ENCODE measurements at regions not wholly inside any gene's neighbourhood (a gene's known extent, or its start where the extent isn't known, plus 50 kb on each side); places are given as distances from the start of the nearest gene placed in this dataset.
"Not testable (repeated sequence)": the region's sequence is repeated elsewhere in the genome, so short reads cannot be mapped to it uniquely, and the experiment has no call there.

- H3K36me3 ChIP-seq (ENCODE audit: control insufficient read depth, insufficient read depth, low read length, severe bottlenecking): no peaks in the 10 kb centered on the region
- no peaks in the 10 kb centered on the region for H3K9me3 ChIP-seq (ENCODE audit: control insufficient read depth, low read length)
- peaks cover 17% of the 10 kb centered on the region for H3K4me1 ChIP-seq (ENCODE audit: control insufficient read depth, insufficient read depth, low read length)
- H3K27me3 ChIP-seq (replicated peaks; ENCODE audit: control insufficient read depth, insufficient read depth, low read length): no peaks in the 10 kb centered on the region
- DNase-seq (ENCODE audit: low read depth): peak; percentile 79
- no peak overlapping the region for H3K9ac ChIP-seq (ENCODE audit: low read length)
- no peak overlapping the region for H3K4me3 ChIP-seq (ENCODE audit: low read length)
Observed at GRCh38 chr4:56147371-56147770, 198.6 kb downstream of the CEP135 start.

GRCh38 chr4:56146956-56147355, 198.2 kb downstream of the CEP135 start:
- Histone ChIP-seq H3K4me1 (ENCODE audit: control insufficient read depth, insufficient read depth, low read length) (peaks cover 17% of the 10 kb centered on the region), H3K9ac (ENCODE audit: low read length) (no peak overlapping the region), H3K27me3 (replicated peaks; ENCODE audit: control insufficient read depth, insufficient read depth, low read length) (no peaks in the 10 kb centered on the region), H3K36me3 (ENCODE audit: control insufficient read depth, insufficient read depth, low read length, severe bottlenecking) (no peaks in the 10 kb centered on the region), H3K9me3 (ENCODE audit: control insufficient read depth, low read length) (no peaks in the 10 kb centered on the region), H3K4me3 (ENCODE audit: low read length) (no peak overlapping the region)
- peak; percentile 15 for DNase-seq (ENCODE audit: low read depth)

GRCh38 chr4:56142088-56142487, 193.3 kb downstream of the CEP135 start:
- no peak for DNase-seq (ENCODE audit: low read depth)
- H3K4me3 ChIP-seq (ENCODE audit: low read length): no peak overlapping the region
- no peaks in the 10 kb centered on the region for H3K36me3 ChIP-seq (ENCODE audit: control insufficient read depth, insufficient read depth, low read length, severe bottlenecking)
- no peaks in the 10 kb centered on the region for H3K4me1 ChIP-seq (ENCODE audit: control insufficient read depth, insufficient read depth, low read length)
- H3K27me3 ChIP-seq (replicated peaks; ENCODE audit: control insufficient read depth, insufficient read depth, low read length): no peaks in the 10 kb centered on the region
- H3K9ac ChIP-seq (ENCODE audit: low read length): no peak overlapping the region
- H3K9me3 ChIP-seq (ENCODE audit: control insufficient read depth, low read length): no peaks in the 10 kb centered on the region

- no peaks in the 10 kb centered on the region for H3K27me3 ChIP-seq (replicated peaks; ENCODE audit: control insufficient read depth, insufficient read depth, low read length)
- no peaks in the 10 kb centered on the region for H3K4me1 ChIP-seq (ENCODE audit: control insufficient read depth, insufficient read depth, low read length)
- H3K9ac ChIP-seq (ENCODE audit: low read length): no peak overlapping the region
- H3K36me3 ChIP-seq (ENCODE audit: control insufficient read depth, insufficient read depth, low read length, severe bottlenecking): no peaks in the 10 kb centered on the region
- DNase-seq (ENCODE audit: low read depth): peak; percentile 41
- no peak overlapping the region for H3K4me3 ChIP-seq (ENCODE audit: low read length)
- H3K9me3 ChIP-seq (ENCODE audit: control insufficient read depth, low read length): no peaks in the 10 kb centered on the region
Observed at GRCh38 chr4:56139241-56139827, 190.6 kb downstream of the CEP135 start.

GRCh38 chr4:56134834-56135233, 186.1 kb downstream of the CEP135 start:
- not testable (repeated sequence) for H3K4me3 ChIP-seq (ENCODE audit: low read length); H3K9ac ChIP-seq (ENCODE audit: low read length); H3K9me3 ChIP-seq (ENCODE audit: control insufficient read depth, low read length); H3K36me3 ChIP-seq (ENCODE audit: control insufficient read depth, insufficient read depth, low read length, severe bottlenecking); H3K4me1 ChIP-seq (ENCODE audit: control insufficient read depth, insufficient read depth, low read length); H3K27me3 ChIP-seq (replicated peaks; ENCODE audit: control insufficient read depth, insufficient read depth, low read length)
- peak; percentile 72 for DNase-seq (ENCODE audit: low read depth)

- H3K36me3 ChIP-seq (ENCODE audit: control insufficient read depth, insufficient read depth, low read length, severe bottlenecking): no peaks in the 10 kb centered on the region
- H3K4me1 ChIP-seq (ENCODE audit: control insufficient read depth, insufficient read depth, low read length): no peaks in the 10 kb centered on the region
- DNase-seq (ENCODE audit: low read depth): peak; percentile 68
- no peak overlapping the region for H3K9ac ChIP-seq (ENCODE audit: low read length)
- no peak overlapping the region for H3K4me3 ChIP-seq (ENCODE audit: low read length)
- H3K9me3 ChIP-seq (ENCODE audit: control insufficient read depth, low read length): no peaks in the 10 kb centered on the region
- no peaks in the 10 kb centered on the region for H3K27me3 ChIP-seq (replicated peaks; ENCODE audit: control insufficient read depth, insufficient read depth, low read length)
Observed at GRCh38 chr4:56134266-56134665, 185.5 kb downstream of the CEP135 start.

- Histone ChIP-seq H3K9ac (ENCODE audit: low read length) (no peak overlapping the region), H3K9me3 (ENCODE audit: control insufficient read depth, low read length) (no peaks in the 10 kb centered on the region), H3K4me1 (ENCODE audit: control insufficient read depth, insufficient read depth, low read length) (peaks cover 7% of the 10 kb centered on the region), H3K27me3 (replicated peaks; ENCODE audit: control insufficient read depth, insufficient read depth, low read length) (no peaks in the 10 kb centered on the region), H3K4me3 (ENCODE audit: low read length) (no peak overlapping the region), H3K36me3 (ENCODE audit: control insufficient read depth, insufficient read depth, low read length, severe bottlenecking) (no peaks in the 10 kb centered on the region)
- no peak for DNase-seq (ENCODE audit: low read depth)
Observed at GRCh38 chr4:56132835-56133234, 184.1 kb downstream of the CEP135 start.

GRCh38 chr4:56132188-56132587, 183.4 kb downstream of the CEP135 start:
- H3K4me1 ChIP-seq (ENCODE audit: control insufficient read depth, insufficient read depth, low read length): peaks cover 10% of the 10 kb centered on the region
- H3K4me3 ChIP-seq (ENCODE audit: low read length); H3K9ac ChIP-seq (ENCODE audit: low read length); DNase-seq (ENCODE audit: low read depth); H3K36me3 ChIP-seq (ENCODE audit: control insufficient read depth, insufficient read depth, low read length, severe bottlenecking); H3K9me3 ChIP-seq (ENCODE audit: control insufficient read depth, low read length); H3K27me3 ChIP-seq (replicated peaks; ENCODE audit: control insufficient read depth, insufficient read depth, low read length): not testable (repeated sequence)

- no peaks in the 10 kb centered on the region for H3K36me3 ChIP-seq (ENCODE audit: control insufficient read depth, insufficient read depth, low read length, severe bottlenecking)
- DNase-seq (ENCODE audit: low read depth): peak; percentile 19
- no peaks in the 10 kb centered on the region for H3K27me3 ChIP-seq (replicated peaks; ENCODE audit: control insufficient read depth, insufficient read depth, low read length)
- no peak overlapping the region for H3K4me3 ChIP-seq (ENCODE audit: low read length)
- no peaks in the 10 kb centered on the region for H3K9me3 ChIP-seq (ENCODE audit: control insufficient read depth, low read length)
- H3K4me1 ChIP-seq (ENCODE audit: control insufficient read depth, insufficient read depth, low read length): peaks cover 10% of the 10 kb centered on the region
- no peak overlapping the region for H3K9ac ChIP-seq (ENCODE audit: low read length)
Observed at GRCh38 chr4:56130606-56131155, 181.9 kb downstream of the CEP135 start.

- H3K9ac ChIP-seq (ENCODE audit: low read length): no peak overlapping the region
- H3K27me3 ChIP-seq (replicated peaks; ENCODE audit: control insufficient read depth, insufficient read depth, low read length): no peaks in the 10 kb centered on the region
- H3K4me1 ChIP-seq (ENCODE audit: control insufficient read depth, insufficient read depth, low read length): peaks cover 17% of the 10 kb centered on the region
Observed at GRCh38 chr4:56129431-56129861, 180.7 kb downstream of the CEP135 start.

GRCh38 chr4:56128213-56128612, 179.5 kb downstream of the CEP135 start:
- peak; percentile 84 for DNase-seq (ENCODE audit: low read depth)
- H3K4me3 ChIP-seq (ENCODE audit: low read length): no peak overlapping the region
- H3K9ac ChIP-seq (ENCODE audit: low read length): no peak overlapping the region
- no peaks in the 10 kb centered on the region for H3K36me3 ChIP-seq (ENCODE audit: control insufficient read depth, insufficient read depth, low read length, severe bottlenecking)
- no peaks in the 10 kb centered on the region for H3K9me3 ChIP-seq (ENCODE audit: control insufficient read depth, low read length)
- peaks cover 17% of the 10 kb centered on the region for H3K4me1 ChIP-seq (ENCODE audit: control insufficient read depth, insufficient read depth, low read length)
- H3K27me3 ChIP-seq (replicated peaks; ENCODE audit: control insufficient read depth, insufficient read depth, low read length): no peaks in the 10 kb centered on the region

More at GRCh38 chr4:56129431-56129861, 180.7 kb downstream of the CEP135 start:
- no peaks in the 10 kb centered on the region for H3K9me3 ChIP-seq (ENCODE audit: control insufficient read depth, low read length)
- no peaks in the 10 kb centered on the region for H3K36me3 ChIP-seq (ENCODE audit: control insufficient read depth, insufficient read depth, low read length, severe bottlenecking)
- no peak overlapping the region for H3K4me3 ChIP-seq (ENCODE audit: low read length)
- no peak for DNase-seq (ENCODE audit: low read depth)

GRCh38 chr4:56127716-56128115, 179.0 kb downstream of the CEP135 start:
- Histone ChIP-seq H3K4me3 (ENCODE audit: low read length) (no peak overlapping the region), H3K9me3 (ENCODE audit: control insufficient read depth, low read length) (no peaks in the 10 kb centered on the region), H3K27me3 (replicated peaks; ENCODE audit: control insufficient read depth, insufficient read depth, low read length) (no peaks in the 10 kb centered on the region), H3K36me3 (ENCODE audit: control insufficient read depth, insufficient read depth, low read length, severe bottlenecking) (no peaks in the 10 kb centered on the region), H3K9ac (ENCODE audit: low read length) (no peak overlapping the region), H3K4me1 (ENCODE audit: control insufficient read depth, insufficient read depth, low read length) (peaks cover 17% of the 10 kb centered on the region)
- DNase-seq (ENCODE audit: low read depth): peak; percentile 49
